ENCODE measurements at regions not wholly inside any gene's neighbourhood (a gene's known extent, or its start where the extent isn't known, plus 50 kb on each side); places are given as distances from the start of the nearest gene placed in this dataset.

GRCh38 chr21:23438081-23438480 lies 2169.2 kb downstream of the MRPL39 start:
- TF ChIP-seq CTCF (IDR thresholded peaks at IDR 0.05) (no peak), POLR2A (IDR thresholded peaks at IDR 0.05) (no peak)

All from lower leg skin (tissue), 3 donors.